Ureter (tissue), 1 donor: ENCODE measurements at regions not wholly inside any gene's neighbourhood (a gene's known extent, or its start where the extent isn't known, plus 50 kb on each side); places are given as distances from the start of the nearest gene placed in this dataset.

Experiments
- DNase-seq: peaks from one replicate; pipeline ENCODE4 v3.0.0-alpha.2; 2020; ENCODE audit warnings: low spot score
- donor health status: DM: yes; HTN: yes; CAD: no.

- DNase-seq = no peak
Observed at GRCh38 chr10:118175148-118175547, 128.4 kb upstream of the RAB11FIP2 start.

- DNase-seq = no peak
Observed at GRCh38 chr10:118173296-118173695, 126.6 kb upstream of the RAB11FIP2 start.

GRCh38 chr10:118171861-118172260, 125.1 kb upstream of the RAB11FIP2 start:
- no peak for DNase-seq

GRCh38 chr10:118167056-118167700, 120.4 kb upstream of the RAB11FIP2 start:
- no peak for DNase-seq

- DNase-seq = no peak
Observed at GRCh38 chr10:118163217-118163616, 116.5 kb upstream of the RAB11FIP2 start.

GRCh38 chr10:118161461-118162246, 114.9 kb upstream of the RAB11FIP2 start:
- no peak for DNase-seq

- DNase-seq = no peak
Observed at GRCh38 chr10:118153287-118153686, 106.5 kb upstream of the RAB11FIP2 start.

GRCh38 chr10:118151461-118151860, 104.7 kb upstream of the RAB11FIP2 start:
- DNase-seq = no peak

GRCh38 chr10:118148247-118148646, 101.5 kb upstream of the RAB11FIP2 start:
- DNase-seq = no peak

- DNase-seq = no peak
Observed at GRCh38 chr10:118145256-118145655, 98.5 kb upstream of the RAB11FIP2 start.

- DNase-seq = no peak
Observed at GRCh38 chr10:118141471-118141870, 94.7 kb upstream of the RAB11FIP2 start.

GRCh38 chr10:118139321-118139720, 92.6 kb upstream of the RAB11FIP2 start:
- no peak for DNase-seq

GRCh38 chr10:118128675-118129074, 81.9 kb upstream of the RAB11FIP2 start:
- no peak for DNase-seq

- DNase-seq = no peak
Observed at GRCh38 chr10:118118716-118119115, 72.0 kb upstream of the RAB11FIP2 start.

- DNase-seq = peak; percentile 85
Observed at GRCh38 chr10:118116715-118117449, 70.1 kb upstream of the RAB11FIP2 start.

- DNase-seq = no peak
Observed at GRCh38 chr10:118116362-118116714, 69.6 kb upstream of the RAB11FIP2 start.

GRCh38 chr10:118115701-118116100, 69.0 kb upstream of the RAB11FIP2 start:
- no peak for DNase-seq

GRCh38 chr10:118114992-118115391, 68.3 kb upstream of the RAB11FIP2 start:
- DNase-seq = no peak

- peak; percentile 54 for DNase-seq
Observed at GRCh38 chr10:118112543-118113125, 65.9 kb upstream of the RAB11FIP2 start.

- DNase-seq = no peak
Observed at GRCh38 chr10:118110750-118111149, 64.0 kb upstream of the RAB11FIP2 start.

GRCh38 chr10:118108194-118109026, 61.7 kb upstream of the RAB11FIP2 start:
- DNase-seq = no peak
